HG02884 (cell line): ENCODE measurements at regions not wholly inside any gene's neighbourhood (a gene's known extent, or its start where the extent isn't known, plus 50 kb on each side); places are given as distances from the start of the nearest gene placed in this dataset.

Experiments used
- ATAC-seq: cut with Tn5 transposase; IDR thresholded peaks from one replicate; pipeline ENCODE4 v1.9.1; 2021; ENCODE audit warnings: mild to moderate bottlenecking, moderate library complexity; ENCODE audit not compliant: unreplicated experiment

DNA sequence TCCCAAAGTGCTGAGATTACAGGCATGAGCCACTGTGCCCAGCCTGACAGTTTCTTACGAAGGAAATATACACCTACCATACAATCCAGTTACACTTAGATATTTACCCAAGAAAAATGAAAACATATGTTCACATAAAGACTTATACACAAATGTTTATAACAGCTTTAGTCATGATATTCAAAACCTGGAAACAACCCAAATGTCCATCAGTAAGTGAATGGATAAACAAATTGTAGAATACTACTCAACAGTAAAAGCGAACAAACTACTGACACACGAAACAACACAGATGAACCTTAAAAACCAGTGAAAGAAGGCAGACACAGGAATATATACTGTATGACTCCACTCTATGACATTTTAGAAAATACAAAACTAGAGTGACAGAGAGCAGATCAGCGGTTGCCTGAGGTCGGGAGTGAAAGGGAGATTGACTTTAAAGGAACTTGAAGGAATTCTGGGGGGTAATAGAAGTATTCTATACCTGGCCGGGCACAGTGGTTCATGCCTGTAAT lies 83.6 kb downstream of the SPRING1 start:
- no peak for ATAC-seq

DNA sequence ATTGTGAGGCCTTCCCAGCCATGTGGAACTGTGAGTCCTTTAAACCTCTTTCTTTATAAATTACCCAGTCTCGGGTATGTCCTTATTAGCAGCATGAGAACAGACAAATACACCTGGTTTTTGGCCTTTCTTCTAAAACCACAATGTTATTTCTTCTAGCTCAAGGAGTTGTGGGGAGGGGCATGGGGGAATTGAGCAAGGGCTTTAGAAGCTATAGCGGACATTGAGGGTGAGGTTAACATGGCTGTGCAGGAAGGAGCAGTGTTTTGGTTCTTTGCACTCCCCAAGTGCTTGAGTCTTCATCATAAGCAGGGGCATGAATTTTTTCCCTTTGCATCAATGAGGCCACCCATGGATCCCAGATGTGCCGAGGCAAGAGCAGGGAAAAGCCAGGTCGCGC lies 86.8 kb downstream of the SPRING1 start:
- no peak for ATAC-seq

DNA sequence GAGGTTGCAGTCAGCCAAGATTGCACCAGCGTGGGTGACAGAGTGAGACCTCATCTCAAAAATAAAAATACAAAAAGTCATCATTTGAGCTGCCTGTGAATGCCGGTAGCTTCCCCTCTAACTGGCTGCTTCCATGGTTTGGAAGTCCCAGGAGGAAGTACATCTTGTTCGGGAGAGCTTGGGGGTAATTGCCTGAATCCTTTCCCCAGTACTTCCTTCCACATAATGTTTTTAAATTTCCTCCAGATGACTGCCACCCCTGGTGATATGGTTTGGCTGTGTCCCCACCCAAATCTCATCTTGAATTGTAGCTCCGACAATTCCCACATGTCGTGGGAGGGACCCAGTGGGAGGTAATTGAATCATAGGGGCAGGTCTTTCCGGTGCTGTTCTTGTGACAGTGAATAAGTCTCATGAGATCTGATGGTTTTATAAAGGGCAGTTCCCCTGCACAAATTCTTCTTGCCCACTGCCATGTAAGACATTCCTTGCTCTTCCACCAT lies 87.2 kb downstream of the SPRING1 start:
- ATAC-seq, result no peak

DNA sequence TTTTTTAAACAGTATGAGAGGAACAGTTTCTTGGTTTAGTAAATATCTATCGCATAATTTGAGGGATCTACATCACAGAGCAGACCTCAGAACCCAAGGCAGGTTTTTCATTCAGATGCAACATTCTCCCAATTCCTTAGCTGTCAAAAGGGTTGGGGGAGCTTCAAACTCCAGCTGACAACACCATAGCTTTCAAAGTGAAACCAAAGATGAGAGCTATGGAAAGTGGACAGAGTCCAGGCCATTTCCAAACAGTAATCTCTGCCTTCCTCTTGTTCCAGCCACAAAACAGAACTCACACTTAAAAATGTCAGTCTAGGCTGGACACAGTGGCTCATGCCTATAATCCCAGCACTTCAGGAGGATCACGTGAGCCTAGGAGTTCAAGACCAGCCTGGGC lies 87.8 kb downstream of the SPRING1 start:
- ATAC-seq, result no peak

DNA sequence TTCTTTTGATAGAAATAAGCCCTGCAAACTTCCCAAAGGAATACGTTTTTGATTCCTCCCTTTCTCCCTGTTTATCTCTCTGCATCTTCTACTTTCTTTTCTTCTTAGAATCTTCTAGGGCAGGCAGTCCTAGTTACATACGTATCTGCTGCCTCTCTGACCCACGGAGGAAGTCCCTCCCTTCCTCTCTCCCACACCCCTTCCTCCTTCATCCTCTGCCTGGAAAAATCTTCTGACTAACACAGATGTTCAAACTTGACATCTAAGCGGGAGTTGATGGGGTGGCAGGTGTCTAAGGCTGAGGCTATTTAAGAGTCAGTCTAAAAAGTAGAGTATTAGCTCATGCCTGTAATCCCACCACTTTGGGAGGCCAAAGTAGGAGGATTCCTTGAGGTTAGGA lies 88.6 kb downstream of the MAP1LC3B2 start:
- no peak for ATAC-seq

DNA sequence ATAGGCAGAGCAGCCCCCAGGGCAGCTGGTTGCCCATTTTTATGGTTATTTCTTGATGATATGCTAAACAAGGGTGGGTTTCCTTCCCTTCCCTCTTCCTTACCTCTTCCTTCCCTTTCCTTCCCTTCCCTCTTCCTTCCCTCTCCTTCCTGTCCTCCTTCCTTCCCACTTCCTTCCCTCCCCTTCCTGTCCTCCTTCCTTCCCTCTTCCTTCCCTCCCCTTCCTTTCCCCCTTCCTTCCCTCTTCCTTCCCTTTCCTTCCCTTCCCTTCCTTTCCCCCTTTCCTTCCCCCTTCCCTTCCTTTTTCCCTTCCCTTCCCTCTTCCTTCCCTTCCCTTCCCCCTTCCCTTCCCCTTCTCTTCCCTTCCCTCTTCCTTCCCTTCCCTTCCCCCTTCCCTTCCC lies 87.7 kb downstream of the MAP1LC3B2 start:
- no peak for ATAC-seq

DNA sequence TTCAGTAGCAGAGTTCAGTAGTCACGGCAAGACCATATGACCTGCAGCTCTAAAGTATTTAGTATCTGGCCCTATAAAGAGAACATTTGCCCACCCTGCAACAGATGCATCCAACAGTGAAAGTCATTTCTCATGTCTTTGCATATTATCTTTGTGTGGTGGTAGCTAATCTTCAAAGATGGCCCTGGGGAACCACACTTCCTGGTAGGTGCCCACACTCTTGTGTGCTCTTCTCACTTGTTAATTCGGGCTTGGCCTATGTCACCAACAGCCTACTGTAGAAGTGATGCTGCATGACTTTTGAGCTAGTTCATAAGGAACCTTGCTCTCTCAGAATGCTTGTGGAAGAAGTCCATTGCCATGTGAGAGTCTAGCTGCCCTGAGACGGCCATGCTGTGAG lies 85.6 kb downstream of the MAP1LC3B2 start:
- no peak for ATAC-seq

DNA sequence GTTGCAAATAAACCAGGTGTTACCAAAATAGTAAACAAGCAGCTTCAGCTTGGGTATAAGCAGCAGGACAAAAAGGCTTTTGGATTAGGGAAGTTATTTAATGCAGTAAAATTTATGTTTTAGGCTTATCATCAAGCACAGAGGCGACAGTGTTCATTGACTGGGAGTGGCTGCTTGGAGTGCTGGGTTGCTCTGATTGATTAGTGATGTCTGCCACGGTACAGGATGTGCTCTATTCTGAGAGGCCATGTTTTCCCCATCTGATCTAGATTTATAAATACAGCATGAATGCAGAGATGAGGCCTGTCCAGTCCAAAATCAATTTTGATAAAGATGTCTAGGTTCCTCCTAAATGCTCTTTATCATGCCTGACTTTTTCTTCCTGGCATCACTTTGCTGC lies 83.5 kb downstream of the MAP1LC3B2 start:
- no peak for ATAC-seq

DNA sequence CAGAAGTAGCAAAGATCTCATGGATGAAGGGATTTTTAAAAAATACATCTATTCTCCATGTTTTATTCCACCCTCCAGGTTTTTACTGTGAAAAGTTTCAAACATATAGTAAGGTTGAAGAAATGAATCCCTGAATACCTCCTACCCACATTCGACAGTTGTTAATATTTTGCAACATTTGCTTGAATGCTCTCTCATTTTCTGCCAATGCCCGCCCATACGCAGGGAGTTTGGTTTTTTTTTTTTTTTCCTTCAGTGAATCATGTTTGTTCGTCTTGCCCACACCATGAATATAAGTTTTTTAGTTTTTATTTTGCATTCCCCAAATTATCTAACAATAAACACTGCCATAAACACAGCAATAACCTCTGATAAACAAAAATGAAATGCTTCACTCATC lies 82.9 kb downstream of the MAP1LC3B2 start:
- ATAC-seq, result no peak

DNA sequence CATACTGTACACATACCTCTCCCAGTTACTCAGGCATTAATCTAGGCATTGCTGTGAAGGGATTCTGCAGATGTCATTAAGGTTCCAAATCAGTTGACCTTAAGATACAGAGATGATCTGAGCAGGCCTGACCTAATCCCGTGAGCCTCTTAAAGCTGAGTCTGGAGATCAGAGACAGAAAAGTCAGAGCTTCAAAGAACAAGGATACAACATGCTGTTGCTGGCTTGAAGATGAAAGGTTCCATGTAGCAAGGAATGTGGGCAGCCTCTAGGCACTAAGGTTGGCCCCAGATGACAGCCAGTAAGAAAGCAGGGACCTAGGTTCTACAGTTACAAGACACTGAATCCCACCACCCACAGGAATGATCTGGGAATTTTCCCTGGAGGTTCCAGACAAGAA lies 81.1 kb downstream of the MAP1LC3B2 start:
- no peak for ATAC-seq

DNA sequence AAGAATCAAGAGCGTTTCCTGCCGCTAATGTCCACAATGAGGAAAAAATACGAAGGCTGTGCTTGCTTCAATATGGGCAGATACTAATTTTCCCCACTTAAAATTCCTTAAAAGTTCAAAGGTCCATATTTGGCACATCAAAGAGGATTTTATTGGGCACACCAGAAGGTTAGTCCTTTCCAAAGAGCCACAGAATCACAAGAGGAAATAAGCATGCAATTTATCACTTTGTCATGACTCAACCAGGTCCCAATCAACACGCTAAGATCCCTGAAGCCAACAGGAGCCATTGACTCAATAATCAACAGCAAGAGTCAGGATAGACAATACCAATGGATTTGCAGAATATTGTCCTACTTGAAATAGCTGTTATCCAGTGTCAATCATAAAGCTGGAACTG lies 80.6 kb downstream of the MAP1LC3B2 start:
- ATAC-seq, result no peak

DNA sequence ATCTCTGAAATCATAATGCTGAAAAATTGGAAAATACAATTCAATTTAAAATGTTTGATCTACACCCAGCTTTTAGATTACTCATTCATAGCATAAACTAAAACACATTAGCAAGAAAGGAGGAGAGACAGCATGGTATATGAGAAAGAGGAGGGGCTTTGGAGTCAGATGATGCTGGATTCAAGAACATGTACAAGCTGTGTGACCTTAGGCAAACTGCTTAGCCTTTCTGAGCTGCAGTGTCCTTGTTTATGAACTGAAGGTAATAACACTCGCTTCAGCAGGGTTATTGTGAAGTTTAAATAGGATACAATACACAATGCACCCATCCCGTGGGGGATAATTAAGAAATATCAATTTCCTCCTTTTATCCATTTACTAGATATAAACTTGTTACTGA lies 79.2 kb downstream of the MAP1LC3B2 start:
- ATAC-seq, result no peak

DNA sequence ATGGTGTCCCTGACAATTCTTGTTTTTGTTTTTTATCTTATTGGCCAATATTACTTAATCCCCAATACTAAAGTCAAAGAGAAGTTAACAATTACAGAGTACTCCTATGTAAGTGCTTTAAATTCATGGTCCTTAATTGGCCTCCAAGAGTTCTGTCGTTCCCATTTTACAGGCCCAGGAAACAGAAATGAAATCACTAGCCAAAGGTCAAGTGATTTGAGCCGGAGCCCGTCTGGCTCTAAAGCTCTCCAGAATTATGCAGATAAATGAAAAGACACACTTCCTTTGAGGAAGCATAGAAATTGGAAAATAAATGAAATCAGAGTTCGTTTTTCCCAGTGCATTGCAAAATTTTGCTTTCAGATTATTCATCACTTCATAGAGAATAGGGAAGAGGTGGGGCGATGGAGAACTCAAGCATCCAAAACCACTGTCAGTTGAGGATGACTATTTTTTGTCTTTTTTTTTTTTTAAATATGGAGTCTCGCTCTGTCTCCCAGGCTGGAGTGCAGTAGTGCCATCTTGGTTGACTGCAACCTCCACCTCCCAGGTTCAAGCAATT lies 78.5 kb downstream of the MAP1LC3B2 start:
- no peak for ATAC-seq

DNA sequence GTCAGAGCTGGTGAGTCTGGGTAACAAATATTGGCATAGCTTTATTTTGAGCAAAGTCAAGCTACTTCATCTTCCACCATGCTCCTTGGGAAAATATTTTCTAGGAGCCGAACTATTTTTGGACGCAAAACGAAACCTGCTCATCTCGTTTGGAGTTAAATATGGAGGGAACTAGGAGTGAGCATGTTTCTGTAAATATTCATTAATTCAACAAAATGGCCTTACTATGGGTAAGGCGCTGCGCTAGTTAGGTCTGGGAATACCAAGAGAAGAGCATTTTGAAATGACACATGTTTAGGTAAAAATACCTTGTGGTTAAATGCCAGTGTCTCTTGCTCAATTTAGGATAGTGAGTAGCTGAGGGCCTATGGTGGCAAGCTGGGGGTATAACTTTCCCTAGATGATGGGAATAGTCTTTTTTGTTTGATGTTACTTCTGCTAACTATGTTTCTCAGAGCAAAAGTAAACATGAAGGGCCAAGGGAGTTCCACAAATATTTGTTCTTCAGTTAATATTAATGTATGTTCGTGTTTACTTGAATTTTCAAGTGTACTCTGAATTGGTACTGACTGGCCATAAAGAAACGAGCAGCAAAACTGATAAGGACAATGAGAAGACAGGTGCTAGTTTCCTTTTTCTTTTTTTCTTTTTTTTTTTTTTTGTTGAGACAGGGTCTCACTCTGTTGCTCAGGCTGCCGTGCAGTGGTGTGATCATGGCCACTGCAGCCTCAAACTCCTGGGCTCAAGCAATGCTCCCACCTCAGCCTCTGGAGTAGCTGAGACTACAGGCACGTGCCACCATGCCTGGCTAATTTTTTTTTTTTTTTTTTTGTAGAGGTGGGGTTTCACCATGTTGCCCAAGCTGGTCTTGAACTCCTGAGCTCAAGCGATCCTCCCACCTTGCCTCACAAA lies 77.7 kb downstream of the MAP1LC3B2 start:
- no peak for ATAC-seq

DNA sequence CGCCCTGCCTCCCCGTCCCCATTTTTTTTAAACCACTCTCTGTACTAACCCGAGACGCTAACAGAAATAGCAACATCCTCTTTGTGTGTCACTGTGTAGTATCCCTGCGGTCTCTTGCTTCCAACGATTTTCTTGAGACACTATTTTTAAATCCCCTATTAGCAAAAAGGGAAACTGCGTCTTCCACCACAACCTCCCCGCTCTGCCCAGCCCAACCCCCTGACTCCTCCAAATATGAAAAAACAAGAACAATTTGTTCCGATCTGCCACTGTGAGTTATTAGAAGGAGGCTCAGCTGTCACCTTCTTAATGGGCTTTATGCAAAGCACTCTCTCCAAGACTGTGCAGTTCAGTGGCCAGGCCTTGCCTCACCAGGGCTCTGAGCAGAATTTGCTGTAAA lies 76.3 kb downstream of the MAP1LC3B2 start:
- no peak for ATAC-seq

DNA sequence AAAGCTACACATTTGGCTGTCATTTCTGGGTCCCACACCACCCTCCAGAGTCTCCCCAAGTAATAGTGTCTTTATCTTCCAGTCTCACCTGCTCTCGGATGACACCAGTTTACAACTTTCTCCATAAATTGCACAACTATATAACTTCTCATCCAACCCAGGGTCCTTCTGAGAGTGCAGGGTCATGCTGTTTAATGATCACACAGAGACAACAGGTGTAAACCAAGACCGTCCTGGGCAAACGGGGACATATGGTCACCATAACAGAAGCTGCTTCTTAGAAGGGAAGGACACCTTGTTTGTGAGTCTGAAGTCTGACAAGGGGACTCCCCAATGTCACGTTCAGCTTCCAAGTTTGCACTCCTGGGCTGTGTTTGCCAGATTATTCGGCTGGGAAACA lies 74.3 kb downstream of the MAP1LC3B2 start:
- ATAC-seq, result no peak

DNA sequence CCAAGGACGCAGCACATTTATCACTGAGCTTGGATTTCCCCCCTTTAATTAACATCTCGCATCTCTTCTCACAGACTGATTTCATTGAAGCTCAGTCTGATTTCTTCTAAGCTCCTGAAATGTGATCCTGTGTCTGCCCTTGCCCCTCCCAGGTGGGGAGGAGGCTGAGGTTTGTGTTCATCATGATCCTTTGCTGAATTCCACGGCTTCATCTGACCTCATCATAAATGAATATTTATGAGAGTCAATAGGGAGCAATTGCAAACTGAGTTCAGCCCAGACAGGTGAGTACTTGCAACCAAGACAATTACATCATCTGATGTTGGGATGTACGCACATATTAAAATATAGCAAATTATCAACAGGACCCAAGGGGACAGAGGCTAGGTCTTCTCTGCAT lies 72.4 kb downstream of the MAP1LC3B2 start:
- no peak for ATAC-seq

DNA sequence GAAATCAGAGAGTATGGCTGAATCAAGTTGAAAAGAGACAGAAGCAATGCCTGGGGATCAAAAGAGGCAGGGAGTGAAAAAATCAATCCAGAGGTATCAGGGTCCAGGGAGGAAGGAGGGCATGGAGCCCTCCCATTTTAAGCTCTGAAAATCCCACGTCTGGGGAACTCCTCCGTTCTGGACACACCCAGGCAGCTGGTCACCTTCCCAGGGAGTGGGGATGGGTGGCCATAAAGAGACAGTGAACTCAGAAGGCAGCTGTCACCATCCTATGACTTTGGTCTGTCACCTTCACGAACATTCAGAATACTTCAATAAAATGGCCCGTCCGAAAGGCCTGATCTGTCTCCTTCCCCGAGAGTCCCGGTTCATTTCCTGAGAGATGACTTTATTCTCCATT lies 71.6 kb downstream of the MAP1LC3B2 start:
- no peak for ATAC-seq

DNA sequence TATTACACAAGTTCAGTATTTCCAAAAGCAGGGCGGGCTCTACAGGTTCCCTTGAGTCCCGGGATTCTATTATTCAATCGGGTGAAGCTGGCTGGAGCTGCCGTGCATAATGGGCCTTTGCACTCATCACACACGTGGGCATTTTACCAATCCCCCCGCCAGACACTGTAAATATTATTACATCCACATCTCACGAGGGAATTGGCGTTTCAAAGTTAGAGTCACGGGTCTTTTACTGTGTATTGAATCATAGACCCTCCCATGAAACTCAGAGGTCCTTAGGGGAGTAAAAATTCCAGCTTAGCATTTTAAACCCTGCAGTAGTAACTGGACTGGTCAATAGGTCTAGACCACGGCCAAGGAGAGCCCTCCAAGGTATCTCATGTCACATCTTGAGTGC lies 70.3 kb downstream of the MAP1LC3B2 start:
- no peak for ATAC-seq

DNA sequence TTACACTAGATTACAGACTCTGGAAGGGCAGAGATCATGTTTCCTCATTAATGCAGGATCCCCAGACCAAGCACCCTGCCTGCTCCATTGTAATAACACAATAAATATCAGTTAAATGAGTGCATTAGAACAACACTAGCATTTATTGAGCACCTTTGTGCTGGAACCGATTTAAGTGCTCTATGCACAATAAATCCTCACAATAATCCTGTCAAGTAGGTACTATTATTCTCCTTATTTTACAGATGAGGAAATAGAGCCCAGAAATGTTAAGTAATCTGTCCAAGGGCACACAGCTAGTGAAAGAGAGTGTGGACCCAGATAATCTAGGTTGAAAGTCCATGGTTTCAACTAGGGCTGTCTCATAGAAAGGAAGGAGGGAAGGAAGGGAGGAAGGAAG lies 69.8 kb downstream of the MAP1LC3B2 start:
- ATAC-seq, result no peak

DNA sequence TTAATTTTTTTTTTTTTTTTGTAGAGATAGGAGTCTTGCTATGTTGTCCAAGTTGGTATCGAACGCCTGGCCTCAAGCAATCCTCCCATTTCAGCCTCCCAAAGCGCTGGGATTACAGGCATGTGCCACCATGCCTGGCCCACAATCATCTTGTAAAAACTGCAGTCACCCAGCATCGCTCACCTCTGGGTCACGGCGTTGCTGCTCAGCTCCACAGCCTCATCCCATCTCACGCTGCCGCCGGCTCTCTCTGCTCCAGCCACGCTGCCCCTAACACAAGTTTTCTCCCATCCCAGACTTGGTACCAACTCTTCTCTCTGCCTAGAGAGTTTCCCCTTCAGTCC lies 69.2 kb downstream of the MAP1LC3B2 start:
- no peak for ATAC-seq
